Panc1 (cell line): ENCODE measurements at regions not wholly inside any gene's neighbourhood (a gene's known extent, or its start where the extent isn't known, plus 50 kb on each side); places are given as distances from the start of the nearest gene placed in this dataset.

ENCODE experiments used
- ATAC-seq: fragments of 200-7000 bp; cut with Tn5 transposase; 2 replicates; pipeline ENCODE4 v1.9.1; 2020; ENCODE audit warnings: mild to moderate bottlenecking, moderate library complexity
- BruUV-seq: library from RNA; stranded (reverse); fragments of 400-500 nt; replicated peaks from 2 replicates; lab custom pipeline; 2021; lab: Mats Ljungman, UMichigan
- CTCF ChIA-PET: fragments of 300-600 bp; sonication (Branson Sonifier 250); formaldehyde crosslinking; loops from one replicate; lab custom pipeline; 2022; ENCODE audit warnings: antibody characterized with exemption; lab: Charles Lee
- POLR2A ChIA-PET: fragments of 300-600 bp; sonication (Branson Sonifier 250); formaldehyde crosslinking; loops from one replicate; lab custom pipeline; 2022; ENCODE audit warnings: antibody characterized with exemption; lab: Charles Lee
- DNase-seq: peaks from one replicate; pipeline ENCODE4 v3.0.0-alpha.2; 2010; ENCODE audit warnings: low read depth, low spot score
- H3K27ac ChIP-seq: 2 replicates; pipeline ENCODE4 v1.5.1; 2011; ENCODE audit warnings: mild to moderate bottlenecking, low read length, inconsistent platforms
- H3K27me3 ChIP-seq: fragments of 200-500 bp; sonication (Bioruptor generic); 2 replicates; pipeline ENCODE4 v1.6.0; 2014; ENCODE audit warnings: low read length, inconsistent platforms; ENCODE audit not compliant: control insufficient read depth, insufficient read depth
- H3K36me3 ChIP-seq: fragments of 200-500 bp; sonication (Bioruptor generic); 2 replicates; pipeline ENCODE4 v1.5.1; 2014; ENCODE audit warnings: inconsistent platforms, mild to moderate bottlenecking, low read length, moderate library complexity; ENCODE audit not compliant: control insufficient read depth, insufficient read depth
- H3K4me1 ChIP-seq: 2 replicates; pipeline ENCODE4 v1.5.1; 2011; ENCODE audit warnings: inconsistent platforms, mild to moderate bottlenecking, low read length, moderate library complexity; ENCODE audit not compliant: control insufficient read depth, insufficient read depth
- H3K4me3 ChIP-seq, 2 experiments: 2 replicates each; pipeline ENCODE4 v1.5.1; 2011 to 2012; ENCODE audit warnings: low read depth in 2 of 2, low read length in 2 of 2, mild to moderate bottlenecking in 2 of 2, inconsistent platforms in 1 of 2, moderate library complexity in 1 of 2
- H3K9me3 ChIP-seq: fragments of 200-500 bp; sonication (Bioruptor generic); 2 replicates; pipeline ENCODE4 v1.5.1; 2014; ENCODE audit warnings: low read depth, mild to moderate bottlenecking, inconsistent platforms, low read length, moderate library complexity; ENCODE audit not compliant: control insufficient read depth, insufficient read depth
- POLR2AphosphoS5 ChIP-seq: IDR thresholded peaks from 2 replicates; pipeline ENCODE4 v1.6.1; 2012; ENCODE audit warnings: mild to moderate bottlenecking, low read depth, low read length, moderate library complexity
- SIN3A ChIP-seq: IDR thresholded peaks from 2 replicates; pipeline ENCODE4 v1.6.1; 2012; ENCODE audit warnings: low read depth, mild to moderate bottlenecking, low read length, moderate library complexity, borderline replicate concordance; ENCODE audit not compliant: insufficient read depth
- TCF7L2 ChIP-seq: IDR thresholded peaks from 2 replicates; pipeline ENCODE4 v1.6.1; 2011; ENCODE audit warnings: mild to moderate bottlenecking, low read depth, low read length, inconsistent platforms
- in situ Hi-C: cut with HindIII; loops from 2 replicates; pipeline ENCODE4 v1.10.0; 2016; ENCODE audit warnings: low sequenced_read_pairs, low pct_unique_long_range_greater_than_20kb
- intact Hi-C: fragments of 100-400 bp; cut with micrococcal nuclease; formaldehyde crosslinking; loops from one replicate; pipeline ENCODE4 v1.10.0; 2022; ENCODE audit not compliant: unreplicated experiment
- TF ChIP-seq, protein P1 (sequence below): fragments of 450-650 bp; IDR thresholded peaks from 2 replicates; pipeline ENCODE4 v1.5.1; 2017; ENCODE audit warnings: mild to moderate bottlenecking
- TF ChIP-seq, protein P2 (sequence below), 2 experiments: IDR thresholded peaks; 2 replicates each; pipeline ENCODE4 v1.6.1; 2011 to 2012; ENCODE audit warnings: low read depth in 2 of 2, control low read depth in 1 of 2, low read length in 1 of 2, mild to moderate bottlenecking in 1 of 2, moderate library complexity in 1 of 2; ENCODE audit not compliant: insufficient read depth in 1 of 2

DNA sequence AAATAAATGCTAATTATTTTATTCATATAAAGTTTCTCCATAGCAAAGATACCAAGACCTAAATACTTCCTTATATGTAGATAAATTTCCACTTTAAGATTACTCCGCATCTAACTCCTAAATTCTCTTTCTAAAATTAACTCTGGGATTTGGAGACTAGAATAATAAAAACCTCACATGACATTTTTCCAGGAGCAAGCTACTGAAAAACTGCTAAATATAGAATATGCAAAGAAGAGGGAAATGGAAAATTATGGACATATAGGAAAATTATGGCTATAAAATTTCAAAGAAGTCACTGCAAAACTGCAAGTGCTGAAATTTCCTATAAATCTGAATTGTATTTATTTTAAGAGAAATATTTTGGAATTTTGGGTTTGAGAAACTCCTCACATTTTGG lies 186.2 kb downstream of the DUSP6 start:
- Histone ChIP-seq H3K9me3 (no peaks in the 10 kb centered on the region), H3K27me3 (no peaks in the 10 kb centered on the region), H3K4me3 (no peak overlapping the region), H3K36me3 (no peaks in the 10 kb centered on the region), H3K4me1 (no peaks in the 10 kb centered on the region), H3K27ac (no peak overlapping the region)
- CTCF ChIA-PET, result no interaction called here
- no peak for ATAC-seq
- in situ Hi-C loops (no loop called here), intact Hi-C loops (no loop called here)
- no TSS peak for BruUV-seq
- POLR2A ChIA-PET, result no interaction called here
- no peak for DNase-seq
- TF ChIP-seq, protein P1, sequence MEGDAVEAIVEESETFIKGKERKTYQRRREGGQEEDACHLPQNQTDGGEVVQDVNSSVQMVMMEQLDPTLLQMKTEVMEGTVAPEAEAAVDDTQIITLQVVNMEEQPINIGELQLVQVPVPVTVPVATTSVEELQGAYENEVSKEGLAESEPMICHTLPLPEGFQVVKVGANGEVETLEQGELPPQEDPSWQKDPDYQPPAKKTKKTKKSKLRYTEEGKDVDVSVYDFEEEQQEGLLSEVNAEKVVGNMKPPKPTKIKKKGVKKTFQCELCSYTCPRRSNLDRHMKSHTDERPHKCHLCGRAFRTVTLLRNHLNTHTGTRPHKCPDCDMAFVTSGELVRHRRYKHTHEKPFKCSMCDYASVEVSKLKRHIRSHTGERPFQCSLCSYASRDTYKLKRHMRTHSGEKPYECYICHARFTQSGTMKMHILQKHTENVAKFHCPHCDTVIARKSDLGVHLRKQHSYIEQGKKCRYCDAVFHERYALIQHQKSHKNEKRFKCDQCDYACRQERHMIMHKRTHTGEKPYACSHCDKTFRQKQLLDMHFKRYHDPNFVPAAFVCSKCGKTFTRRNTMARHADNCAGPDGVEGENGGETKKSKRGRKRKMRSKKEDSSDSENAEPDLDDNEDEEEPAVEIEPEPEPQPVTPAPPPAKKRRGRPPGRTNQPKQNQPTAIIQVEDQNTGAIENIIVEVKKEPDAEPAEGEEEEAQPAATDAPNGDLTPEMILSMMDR, result no peak
- TF ChIP-seq SIN3A (no peak), TCF7L2 (no peak), POLR2AphosphoS5 (no peak)
- TF ChIP-seq, protein P2, sequence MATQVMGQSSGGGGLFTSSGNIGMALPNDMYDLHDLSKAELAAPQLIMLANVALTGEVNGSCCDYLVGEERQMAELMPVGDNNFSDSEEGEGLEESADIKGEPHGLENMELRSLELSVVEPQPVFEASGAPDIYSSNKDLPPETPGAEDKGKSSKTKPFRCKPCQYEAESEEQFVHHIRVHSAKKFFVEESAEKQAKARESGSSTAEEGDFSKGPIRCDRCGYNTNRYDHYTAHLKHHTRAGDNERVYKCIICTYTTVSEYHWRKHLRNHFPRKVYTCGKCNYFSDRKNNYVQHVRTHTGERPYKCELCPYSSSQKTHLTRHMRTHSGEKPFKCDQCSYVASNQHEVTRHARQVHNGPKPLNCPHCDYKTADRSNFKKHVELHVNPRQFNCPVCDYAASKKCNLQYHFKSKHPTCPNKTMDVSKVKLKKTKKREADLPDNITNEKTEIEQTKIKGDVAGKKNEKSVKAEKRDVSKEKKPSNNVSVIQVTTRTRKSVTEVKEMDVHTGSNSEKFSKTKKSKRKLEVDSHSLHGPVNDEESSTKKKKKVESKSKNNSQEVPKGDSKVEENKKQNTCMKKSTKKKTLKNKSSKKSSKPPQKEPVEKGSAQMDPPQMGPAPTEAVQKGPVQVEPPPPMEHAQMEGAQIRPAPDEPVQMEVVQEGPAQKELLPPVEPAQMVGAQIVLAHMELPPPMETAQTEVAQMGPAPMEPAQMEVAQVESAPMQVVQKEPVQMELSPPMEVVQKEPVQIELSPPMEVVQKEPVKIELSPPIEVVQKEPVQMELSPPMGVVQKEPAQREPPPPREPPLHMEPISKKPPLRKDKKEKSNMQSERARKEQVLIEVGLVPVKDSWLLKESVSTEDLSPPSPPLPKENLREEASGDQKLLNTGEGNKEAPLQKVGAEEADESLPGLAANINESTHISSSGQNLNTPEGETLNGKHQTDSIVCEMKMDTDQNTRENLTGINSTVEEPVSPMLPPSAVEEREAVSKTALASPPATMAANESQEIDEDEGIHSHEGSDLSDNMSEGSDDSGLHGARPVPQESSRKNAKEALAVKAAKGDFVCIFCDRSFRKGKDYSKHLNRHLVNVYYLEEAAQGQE (IDR thresholded peaks at IDR 0.05; ENCODE audit: insufficient read depth in 1 of 2, low read depth in 2 of 2, low read length in 1 of 2), result no peak

DNA sequence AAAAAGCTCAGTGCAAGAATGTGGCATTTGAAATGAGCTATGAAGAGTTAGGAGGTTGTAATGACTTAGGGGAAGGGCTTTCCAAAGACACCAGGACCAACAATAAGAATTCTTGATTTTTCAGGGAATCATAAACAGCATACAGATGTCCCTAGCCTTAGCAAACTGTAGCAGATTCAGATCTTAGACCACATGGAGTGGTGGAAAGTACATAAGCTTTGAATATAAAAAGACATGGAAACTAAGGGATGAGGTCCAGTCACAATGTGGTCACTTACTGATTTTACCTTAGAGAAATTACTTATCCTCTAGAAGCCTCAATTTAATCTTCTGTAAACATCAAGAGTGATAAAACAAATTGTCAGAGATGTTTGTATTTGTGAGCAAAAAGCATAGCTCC lies 186.6 kb downstream of the DUSP6 start:
- TF ChIP-seq, protein P2 (IDR thresholded peaks at IDR 0.05; ENCODE audit: insufficient read depth in 1 of 2, low read depth in 2 of 2, low read length in 1 of 2), result no peak
- no peak for TF ChIP-seq POLR2AphosphoS5
- TF ChIP-seq SIN3A, result no peak
- TF ChIP-seq TCF7L2, result no peak
- TF ChIP-seq, protein P1, result no peak
- no TSS peak for BruUV-seq
- CTCF ChIA-PET, result no interaction called here
- Histone ChIP-seq H3K9me3 (no peaks in the 10 kb centered on the region), H3K27me3 (no peaks in the 10 kb centered on the region), H3K4me1 (no peaks in the 10 kb centered on the region), H3K27ac (no peak overlapping the region), H3K36me3 (no peaks in the 10 kb centered on the region), H3K4me3 (no peak overlapping the region)
- intact Hi-C loops, result no loop called here
- DNase-seq (no peak), ATAC-seq (no peak)
- POLR2A ChIA-PET, result no interaction called here
- in situ Hi-C loops, result no loop called here
